Endothelial cell of hepatic sinusoid (primary cell): ENCODE measurements at regions not wholly inside any gene's neighbourhood (a gene's known extent, or its start where the extent isn't known, plus 50 kb on each side); places are given as distances from the start of the nearest gene placed in this dataset.

Experiments used
- in situ Hi-C: cut with HindIII; loops from 2 replicates; pipeline ENCODE4 v1.10.0; 2017; ENCODE audit warnings: low sequenced_read_pairs

- in situ Hi-C loops, result no loop called here
Measured at GRCh38 chr1:234870020-234870981, 258.3 kb downstream of the TOMM20 start.

- in situ Hi-C loops, result no loop called here
Measured at GRCh38 chr1:234869182-234870019, 259.2 kb downstream of the TOMM20 start.

DNA sequence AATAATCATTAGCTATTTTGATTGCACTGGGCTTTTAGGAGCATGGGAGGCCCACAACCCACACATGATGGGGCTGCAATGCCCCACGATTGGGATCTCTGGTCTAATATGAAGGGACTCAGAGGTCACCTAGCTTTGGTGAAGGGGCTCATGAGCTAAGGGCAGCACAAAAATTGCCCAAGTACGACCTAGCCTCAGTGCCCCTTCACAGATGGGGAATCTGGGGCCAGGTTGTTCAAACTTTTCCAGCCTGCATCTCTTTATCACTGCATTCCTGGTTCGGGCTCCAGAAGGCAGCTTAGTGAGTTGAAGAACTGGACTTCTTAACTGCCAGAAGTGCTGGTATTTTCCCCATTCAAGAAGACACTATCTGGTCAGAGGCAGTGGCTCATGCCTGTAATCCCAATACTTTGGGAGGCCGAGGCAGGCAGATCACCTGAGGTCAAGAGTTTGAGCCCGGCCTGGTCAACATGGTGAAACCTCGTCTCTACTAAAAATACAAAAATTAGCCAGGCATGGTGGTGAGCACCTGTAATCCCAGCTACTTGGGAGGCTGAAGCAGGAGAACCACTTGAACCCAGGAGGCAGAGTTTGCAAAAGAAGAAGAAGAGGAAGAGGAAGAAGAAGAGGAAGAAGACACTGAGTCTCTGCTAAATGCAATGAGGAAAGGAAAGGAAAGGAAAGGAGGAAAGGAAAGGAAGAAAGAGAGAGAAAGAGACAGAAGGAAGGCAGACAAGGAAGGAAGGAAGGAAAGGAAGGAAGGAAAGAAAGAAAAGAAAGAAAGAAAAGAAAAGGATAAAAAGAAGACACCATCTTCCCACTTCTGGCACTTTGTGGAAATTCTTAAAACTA is 258.5 kb upstream of the IRF2BP2 start:
- in situ Hi-C loops, result no loop called here

- in situ Hi-C loops, result no loop called here
Measured at GRCh38 chr1:234866007-234866866, 256.3 kb upstream of the IRF2BP2 start.

DNA sequence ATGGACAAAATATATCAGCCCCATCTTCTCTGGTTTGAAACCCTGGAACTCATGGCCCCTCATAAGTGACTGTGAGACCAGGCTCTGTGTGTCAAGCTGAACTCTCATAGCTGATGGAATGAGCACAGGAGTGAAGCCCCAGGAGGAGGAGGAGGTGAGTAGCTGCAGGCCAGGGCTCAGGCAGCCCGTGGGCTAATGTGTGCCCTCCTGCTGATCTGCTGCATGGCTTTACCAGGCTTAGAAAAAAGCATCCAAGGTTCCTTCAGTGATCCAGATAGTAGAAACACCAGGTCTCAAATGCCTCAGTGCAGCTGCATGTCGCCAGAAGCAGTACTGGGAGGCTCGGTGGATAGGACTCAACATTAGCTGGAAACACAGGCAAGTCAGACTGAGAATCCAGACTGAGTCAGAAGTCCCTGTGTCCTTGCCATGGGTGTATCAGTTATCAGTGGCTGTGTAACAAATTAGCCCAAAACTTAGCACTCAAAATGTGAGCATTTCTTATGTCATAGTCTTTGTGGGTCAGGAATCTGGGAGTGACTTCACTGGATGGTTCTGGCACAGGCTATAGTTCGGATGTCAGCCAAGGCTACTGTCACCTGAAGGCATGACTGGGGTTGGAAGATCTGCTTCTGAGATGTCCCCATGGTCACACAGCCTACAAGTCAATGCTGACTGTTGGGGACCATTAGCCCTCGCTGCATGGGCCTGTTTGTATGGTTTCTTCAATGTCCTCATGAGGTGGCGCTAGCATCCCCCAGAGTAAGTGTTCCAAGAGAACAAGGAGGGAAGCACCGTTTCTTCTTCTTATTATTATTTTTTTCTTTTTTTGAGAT is 255.4 kb upstream of the IRF2BP2 start:
- in situ Hi-C loops, result no loop called here

- in situ Hi-C loops, result no loop called here
Measured at GRCh38 chr1:234864116-234864515, 254.1 kb upstream of the IRF2BP2 start.

- in situ Hi-C loops, result no loop called here
Measured at GRCh38 chr1:234863551-234863971, 253.6 kb upstream of the IRF2BP2 start.

- in situ Hi-C loops, result no loop called here
Measured at GRCh38 chr1:234862944-234863515, 253.1 kb upstream of the IRF2BP2 start.

DNA sequence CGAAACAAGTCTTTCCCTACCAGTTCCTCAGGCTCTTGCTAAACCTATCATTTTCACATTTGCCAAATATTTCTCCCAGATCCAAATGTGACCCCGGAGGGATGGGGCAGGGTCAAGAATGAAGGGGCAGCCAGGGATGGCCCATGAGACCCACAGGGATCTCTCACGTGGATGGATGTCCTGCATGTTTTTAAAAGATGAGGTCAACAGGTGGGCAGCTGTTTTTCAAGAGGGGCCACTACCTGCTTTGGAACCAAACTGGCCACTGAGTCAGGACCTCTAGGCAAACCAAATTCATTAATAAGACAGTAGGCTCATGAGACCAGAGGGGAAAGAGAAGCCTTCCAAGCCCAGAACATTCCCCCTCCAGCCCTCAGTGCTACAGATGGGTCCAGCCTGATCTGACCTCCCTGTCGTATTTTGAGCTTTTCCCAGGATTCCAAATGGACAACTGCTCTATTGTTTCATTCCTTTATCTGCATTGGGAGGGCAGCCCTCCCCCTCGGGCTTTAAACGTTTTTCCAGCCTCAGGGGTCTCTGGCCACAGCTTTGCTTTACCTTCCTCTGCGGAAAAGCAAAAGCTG is 252.5 kb upstream of the IRF2BP2 start:
- in situ Hi-C loops, result no loop called here

- in situ Hi-C loops, result no loop called here
Measured at GRCh38 chr1:234861761-234862160, 251.8 kb upstream of the IRF2BP2 start.

DNA sequence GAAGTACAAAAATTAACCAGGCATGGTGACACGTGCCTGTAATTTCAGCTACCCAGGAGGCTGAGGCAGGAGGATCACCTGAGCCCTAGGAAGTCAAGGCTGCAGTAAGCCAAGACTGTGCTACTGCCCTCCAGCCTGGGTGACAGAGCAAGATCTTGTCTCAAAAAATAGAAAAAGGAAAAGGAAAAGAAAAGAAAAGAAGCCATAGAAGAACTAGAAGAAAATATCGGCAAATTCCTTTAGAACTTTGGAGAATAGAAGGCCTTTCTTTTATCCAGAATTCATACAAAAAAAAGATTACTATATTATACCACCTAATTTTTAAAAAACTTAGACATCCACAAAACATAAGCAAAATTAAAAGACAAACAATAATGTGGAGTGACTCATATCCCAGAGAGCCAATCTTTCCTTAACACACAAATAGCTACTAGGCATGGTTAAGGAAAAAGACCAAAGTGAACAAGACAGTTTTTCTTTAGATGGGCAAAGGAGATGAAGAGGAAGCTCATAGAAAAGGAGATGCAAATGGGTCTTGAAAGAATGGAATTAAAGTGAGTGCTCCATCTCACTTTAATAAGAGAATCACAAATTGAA is 251.1 kb upstream of the IRF2BP2 start:
- in situ Hi-C loops, result no loop called here

DNA sequence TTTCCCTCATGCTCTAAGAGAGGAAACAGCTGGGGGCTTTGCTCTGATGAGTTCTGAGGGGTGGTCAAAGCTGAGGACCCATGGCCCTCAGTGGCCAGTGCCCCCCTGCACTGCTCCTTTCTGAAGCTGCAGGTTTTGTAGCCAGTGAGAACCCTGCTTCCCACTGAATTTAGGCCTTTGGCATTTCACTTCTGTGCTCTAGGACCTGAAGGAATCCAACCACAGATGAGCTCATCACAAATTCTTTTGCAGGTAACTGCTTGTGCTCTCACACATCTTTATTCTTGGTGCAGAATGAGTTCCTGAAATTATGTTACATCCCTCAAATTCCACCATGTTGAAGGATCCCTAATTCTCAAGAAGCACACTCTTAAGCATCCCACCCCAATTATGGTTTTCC is 248.7 kb upstream of the IRF2BP2 start:
- in situ Hi-C loops, result loop anchor here (10.0 kb wide), 1 partner anchor 234 kb away; no protein-coding TSS in a partner anchor

- in situ Hi-C loops, result loop anchor here (10.0 kb wide), 1 partner anchor 232 kb away; no protein-coding TSS in a partner anchor
Measured at GRCh38 chr1:234856845-234857245, 246.9 kb upstream of the IRF2BP2 start.

DNA sequence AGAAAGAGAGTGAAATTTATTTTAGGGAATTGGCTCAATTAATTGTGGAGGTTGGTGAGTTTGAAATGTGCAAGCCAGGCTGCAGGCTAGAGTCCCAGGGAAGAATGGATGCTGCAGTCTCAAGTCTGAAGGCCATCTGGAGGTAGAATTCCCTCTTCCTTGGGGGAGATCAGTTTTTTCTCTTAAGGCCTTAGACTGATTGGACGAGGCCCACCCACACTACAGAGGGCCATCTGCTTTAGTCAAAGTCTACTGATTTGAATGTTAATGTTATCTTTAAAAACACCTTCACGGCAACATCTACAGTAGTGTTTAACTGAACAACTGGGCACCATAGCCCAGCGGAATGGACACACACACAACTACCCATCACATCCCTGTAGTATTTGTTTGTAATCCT is 245.9 kb upstream of the IRF2BP2 start:
- in situ Hi-C loops, result loop anchor here (10.0 kb wide), 1 partner anchor 231 kb away; no protein-coding TSS in a partner anchor

- in situ Hi-C loops, result loop anchor here (5.0 to 10.0 kb wide), 2 partner anchors 97 to 230 kb away; no protein-coding TSS in a partner anchor
Measured at GRCh38 chr1:234854645-234855039, 244.7 kb upstream of the IRF2BP2 start.

GRCh38 chr1:234853906-234854644 is 244.1 kb upstream of the IRF2BP2 start:
- in situ Hi-C loops, result loop anchor here (5.0 to 10.0 kb wide), 2 partner anchors 97 to 229 kb away; no protein-coding TSS in a partner anchor

- in situ Hi-C loops, result loop anchor here (5.0 to 10.0 kb wide), 2 partner anchors 95 to 228 kb away; no protein-coding TSS in a partner anchor
Measured at GRCh38 chr1:234852659-234853058, 242.7 kb upstream of the IRF2BP2 start.
